ENCODE measurements at regions not wholly inside any gene's neighbourhood (a gene's known extent, or its start where the extent isn't known, plus 50 kb on each side); places are given as distances from the start of the nearest gene placed in this dataset.
"Not testable (repeated sequence)": the region's sequence is repeated elsewhere in the genome, so short reads cannot be mapped to it uniquely, and the experiment has no call there.

- TF ChIP-seq CTCF (conservative IDR thresholded peaks at IDR 0.05 in 1 of 2, IDR thresholded peaks at IDR 0.05 in 1 of 2; ENCODE audit: low read depth in 1 of 2, low read length in 2 of 2); EZH2 (IDR thresholded peaks at IDR 0.05; ENCODE audit: low read length, missing control alignments): not testable (repeated sequence)
These were observed 60.9 kb upstream of the LAPTM4A start for GRCh38 chr2:20112361-20112760.
